Prostate gland (tissue), 2 donors: ENCODE measurements at regions not wholly inside any gene's neighbourhood (a gene's known extent, or its start where the extent isn't known, plus 50 kb on each side); places are given as distances from the start of the nearest gene placed in this dataset.

Experiments
- CTCF ChIP-seq, 4 experiments: fragments of 200-600 bp in 2 of 4; fragments of 450-650 bp in 2 of 4; sonication (generic) in 2 of 4; IDR thresholded peaks; 1 replicate in 3 of 4; 2 replicates in 1 of 4; pipeline ENCODE4 v1.5.1; 2016 to 2019; ENCODE audit warnings: antibody characterized with exemption in 4 of 4, mild to moderate bottlenecking in 2 of 4, moderate library complexity in 2 of 4
- POLR2AphosphoS5 ChIP-seq: sonication (generic); formaldehyde crosslinking; IDR thresholded peaks from one replicate; pipeline ENCODE4 v1.6.1; 2017; ENCODE audit warnings: antibody characterized with exemption

- no peak for TF ChIP-seq POLR2AphosphoS5
- no peak for TF ChIP-seq CTCF (IDR thresholded peaks at IDR 0.05)
Measured at GRCh38 chr9:91145496-91145895, 216.2 kb downstream of the AUH start.
